HepG2 (cell line): ENCODE measurements at regions not wholly inside any gene's neighbourhood (a gene's known extent, or its start where the extent isn't known, plus 50 kb on each side); places are given as distances from the start of the nearest gene placed in this dataset.

Experiments
- AGO2 ChIP-seq: fragments of 200-400 bp; formaldehyde crosslinking; optimal IDR thresholded peaks from 2 replicates; pipeline ENCODE3; 2017; ENCODE audit warnings: mild to moderate bottlenecking, low read depth, low read length, moderate library complexity
- CEBPB ChIP-seq: IDR thresholded peaks from 2 replicates; pipeline ENCODE4 v1.6.1; 2011; ENCODE audit warnings: low read depth, low read length, improper control_type of control experiment, borderline replicate concordance
- EZH2 ChIP-seq: conservative IDR thresholded peaks from 2 replicates; pipeline ENCODE4 v1.6.1; 2012; ENCODE audit warnings: mild to moderate bottlenecking, low read depth, low read length, moderate library complexity
- JUN ChIP-seq: sonication (generic); formaldehyde crosslinking; IDR thresholded peaks from 2 replicates; pipeline ENCODE4 v1.4.0; 2020; ENCODE audit warnings: mild to moderate bottlenecking, missing genetic modification reagents
- ZNF468 ChIP-seq: sonication (generic); formaldehyde crosslinking; IDR thresholded peaks from 2 replicates; pipeline ENCODE4 v1.8.0; 2022; ENCODE audit warnings: mild to moderate bottlenecking, moderate library complexity, missing genetic modification reagents
- TF ChIP-seq, protein P1 (sequence below), 2 experiments: IDR thresholded peaks; 2 replicates each; pipeline ENCODE4 v1.6.1; 2011 to 2012; ENCODE audit warnings: low read length in 2 of 2, borderline replicate concordance in 1 of 2, low read depth in 1 of 2, mild to moderate bottlenecking in 1 of 2, moderate library complexity in 1 of 2

DNA sequence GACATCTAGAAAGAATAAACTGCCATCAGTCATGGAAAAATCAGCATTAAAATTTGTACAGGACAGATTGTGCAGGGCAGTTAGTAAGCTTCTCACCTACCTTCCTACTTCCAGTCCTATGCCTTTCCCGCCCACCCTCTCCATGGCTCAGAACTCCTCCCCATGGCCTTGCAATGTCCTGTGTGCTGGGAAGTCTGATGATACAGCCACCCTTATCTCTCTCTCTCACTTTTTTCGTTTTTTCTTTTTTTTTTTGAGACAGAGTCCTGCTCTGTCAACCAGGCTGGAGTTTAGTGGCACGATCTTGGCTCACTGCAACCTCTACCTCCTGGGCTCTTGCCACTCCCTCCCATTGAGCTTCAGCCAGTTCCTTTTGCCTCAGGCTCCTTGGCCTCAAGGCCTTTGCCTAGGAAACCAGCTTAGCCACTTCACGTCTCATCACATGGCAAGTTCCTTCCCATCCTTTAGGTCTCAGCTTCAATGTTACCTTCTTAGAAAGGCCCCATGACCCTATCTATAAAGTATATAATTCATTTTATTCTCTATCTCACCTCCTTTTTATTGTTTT is 259.7 kb downstream of the NKX6-1 start:
- TF ChIP-seq ZNF468 (CRISPR knock-in tag) = no peak
- TF ChIP-seq, protein P1, sequence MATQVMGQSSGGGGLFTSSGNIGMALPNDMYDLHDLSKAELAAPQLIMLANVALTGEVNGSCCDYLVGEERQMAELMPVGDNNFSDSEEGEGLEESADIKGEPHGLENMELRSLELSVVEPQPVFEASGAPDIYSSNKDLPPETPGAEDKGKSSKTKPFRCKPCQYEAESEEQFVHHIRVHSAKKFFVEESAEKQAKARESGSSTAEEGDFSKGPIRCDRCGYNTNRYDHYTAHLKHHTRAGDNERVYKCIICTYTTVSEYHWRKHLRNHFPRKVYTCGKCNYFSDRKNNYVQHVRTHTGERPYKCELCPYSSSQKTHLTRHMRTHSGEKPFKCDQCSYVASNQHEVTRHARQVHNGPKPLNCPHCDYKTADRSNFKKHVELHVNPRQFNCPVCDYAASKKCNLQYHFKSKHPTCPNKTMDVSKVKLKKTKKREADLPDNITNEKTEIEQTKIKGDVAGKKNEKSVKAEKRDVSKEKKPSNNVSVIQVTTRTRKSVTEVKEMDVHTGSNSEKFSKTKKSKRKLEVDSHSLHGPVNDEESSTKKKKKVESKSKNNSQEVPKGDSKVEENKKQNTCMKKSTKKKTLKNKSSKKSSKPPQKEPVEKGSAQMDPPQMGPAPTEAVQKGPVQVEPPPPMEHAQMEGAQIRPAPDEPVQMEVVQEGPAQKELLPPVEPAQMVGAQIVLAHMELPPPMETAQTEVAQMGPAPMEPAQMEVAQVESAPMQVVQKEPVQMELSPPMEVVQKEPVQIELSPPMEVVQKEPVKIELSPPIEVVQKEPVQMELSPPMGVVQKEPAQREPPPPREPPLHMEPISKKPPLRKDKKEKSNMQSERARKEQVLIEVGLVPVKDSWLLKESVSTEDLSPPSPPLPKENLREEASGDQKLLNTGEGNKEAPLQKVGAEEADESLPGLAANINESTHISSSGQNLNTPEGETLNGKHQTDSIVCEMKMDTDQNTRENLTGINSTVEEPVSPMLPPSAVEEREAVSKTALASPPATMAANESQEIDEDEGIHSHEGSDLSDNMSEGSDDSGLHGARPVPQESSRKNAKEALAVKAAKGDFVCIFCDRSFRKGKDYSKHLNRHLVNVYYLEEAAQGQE (IDR thresholded peaks at IDR 0.05; ENCODE audit: borderline replicate concordance in 1 of 2, low read depth in 1 of 2, low read length in 2 of 2) = no peak
- no peak for TF ChIP-seq JUN
- TF ChIP-seq CEBPB = no peak
- TF ChIP-seq EZH2 = no peak
- TF ChIP-seq AGO2 = no peak
